HEK293 (cell line): ENCODE measurements at regions not wholly inside any gene's neighbourhood (a gene's known extent, or its start where the extent isn't known, plus 50 kb on each side); places are given as distances from the start of the nearest gene placed in this dataset.

Experiments
- GLI4 ChIP-seq: fragments of 450-650 bp; formaldehyde crosslinking; IDR thresholded peaks from 2 replicates; pipeline ENCODE4 v1.5.1; 2016; ENCODE audit warnings: missing biosample characterization, missing genetic modification characterization
- KLF16 ChIP-seq: fragments of 450-650 bp; formaldehyde crosslinking; IDR thresholded peaks from 2 replicates; pipeline ENCODE4 v1.5.1; 2017; ENCODE audit warnings: missing biosample characterization, missing genetic modification characterization
- REPIN1 ChIP-seq: fragments of 450-650 bp; formaldehyde crosslinking; IDR thresholded peaks from 2 replicates; pipeline ENCODE4 v1.5.1; 2017; ENCODE audit warnings: missing biosample characterization, missing genetic modification characterization, low read depth
- SALL2 ChIP-seq: fragments of 450-650 bp; formaldehyde crosslinking; IDR thresholded peaks from 2 replicates; pipeline ENCODE4 v1.5.0; 2017; ENCODE audit warnings: missing biosample characterization, mild to moderate bottlenecking, missing genetic modification characterization, borderline replicate concordance
- SP7 ChIP-seq: fragments of 450-650 bp; formaldehyde crosslinking; IDR thresholded peaks from 2 replicates; pipeline ENCODE4 v1.5.1; 2016; ENCODE audit warnings: missing biosample characterization, missing genetic modification characterization
- ZNF274 ChIP-seq, 2 experiments: fragments of 200-500 bp in 1 of 2; fragments of 450-650 bp in 1 of 2; sonication (Bioruptor generic) in 1 of 2; formaldehyde crosslinking in 1 of 2; IDR thresholded peaks; 2 replicates each; pipeline versions ENCODE4 v1.5.1 to v1.6.1; 2014 to 2016; ENCODE audit warnings: borderline replicate concordance in 1 of 2, inconsistent platforms in 1 of 2, low read length in 1 of 2, missing biosample characterization in 1 of 2, missing genetic modification characterization in 1 of 2
- ZNF292 ChIP-seq: fragments of 450-650 bp; formaldehyde crosslinking; IDR thresholded peaks from 2 replicates; pipeline ENCODE4 v1.5.1; 2016; ENCODE audit warnings: low read depth, missing biosample characterization, missing genetic modification characterization, borderline replicate concordance
- TF ChIP-seq, protein P1 (sequence below): fragments of 450-650 bp; formaldehyde crosslinking; IDR thresholded peaks from 2 replicates; pipeline ENCODE4 v1.5.1; 2016; ENCODE audit warnings: missing biosample characterization, missing genetic modification characterization
- TF ChIP-seq, protein P2 (sequence below): fragments of 450-650 bp; formaldehyde crosslinking; IDR thresholded peaks from 2 replicates; pipeline ENCODE4 v1.5.1; 2016; ENCODE audit warnings: missing biosample characterization, missing genetic modification characterization

DNA sequence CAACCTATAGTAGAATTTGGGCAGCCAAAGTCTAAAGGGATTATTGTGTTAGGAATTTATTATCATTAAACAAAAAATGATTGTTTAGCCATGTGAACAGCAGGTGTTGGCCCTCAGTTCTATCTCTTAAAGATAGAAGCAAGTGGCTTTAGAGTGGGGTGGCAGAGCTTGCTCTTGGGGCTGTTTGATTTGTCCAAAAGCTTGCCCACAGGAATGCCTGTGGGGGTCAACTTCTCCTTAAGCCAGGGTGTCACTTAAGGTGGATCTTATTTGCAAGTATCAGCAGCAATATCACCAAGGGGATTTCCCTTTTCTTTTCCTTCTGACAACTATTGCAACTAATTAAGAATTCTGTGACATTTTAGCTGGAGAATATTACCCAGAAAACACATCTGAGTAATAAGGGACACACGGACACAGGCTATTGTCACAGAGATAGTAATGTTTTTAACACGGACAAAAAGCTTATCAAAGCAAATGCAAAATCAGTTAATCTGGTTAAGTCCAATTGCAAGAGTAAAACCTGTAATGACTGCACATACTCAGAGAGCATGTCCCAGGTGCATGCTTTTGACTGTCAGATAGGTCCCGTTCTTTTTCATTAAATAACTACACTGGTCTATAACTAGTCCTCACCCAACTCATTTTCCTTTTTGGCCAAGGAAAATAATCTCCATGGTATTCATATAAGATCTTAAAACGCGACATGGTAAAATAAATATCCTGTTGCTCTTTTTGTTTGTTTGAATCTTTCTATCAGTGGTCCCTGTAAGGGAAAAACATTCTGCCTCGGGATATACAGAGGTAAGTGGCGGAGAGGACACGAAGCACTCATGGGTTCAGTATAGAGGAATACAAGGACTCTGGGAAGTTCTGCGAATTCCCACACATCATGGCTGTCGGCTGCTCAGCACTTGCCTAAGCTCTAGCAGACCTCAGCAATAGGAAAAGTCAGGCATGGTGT is 172.1 kb upstream of the RFC3 start:
- no peak for TF ChIP-seq ZNF292 (tag by site-specific recombination)
- no peak for TF ChIP-seq GLI4 (tag by site-specific recombination)
- no peak for TF ChIP-seq SALL2 (tag by site-specific recombination)
- no peak for TF ChIP-seq SP7
- no peak for TF ChIP-seq ZNF274 (IDR thresholded peaks at IDR 0.05; ENCODE audit: low read length)
- no peak for TF ChIP-seq ZNF274 (tag by site-specific recombination; IDR thresholded peaks at IDR 0.05; ENCODE audit: borderline replicate concordance)
- TF ChIP-seq, protein P1, sequence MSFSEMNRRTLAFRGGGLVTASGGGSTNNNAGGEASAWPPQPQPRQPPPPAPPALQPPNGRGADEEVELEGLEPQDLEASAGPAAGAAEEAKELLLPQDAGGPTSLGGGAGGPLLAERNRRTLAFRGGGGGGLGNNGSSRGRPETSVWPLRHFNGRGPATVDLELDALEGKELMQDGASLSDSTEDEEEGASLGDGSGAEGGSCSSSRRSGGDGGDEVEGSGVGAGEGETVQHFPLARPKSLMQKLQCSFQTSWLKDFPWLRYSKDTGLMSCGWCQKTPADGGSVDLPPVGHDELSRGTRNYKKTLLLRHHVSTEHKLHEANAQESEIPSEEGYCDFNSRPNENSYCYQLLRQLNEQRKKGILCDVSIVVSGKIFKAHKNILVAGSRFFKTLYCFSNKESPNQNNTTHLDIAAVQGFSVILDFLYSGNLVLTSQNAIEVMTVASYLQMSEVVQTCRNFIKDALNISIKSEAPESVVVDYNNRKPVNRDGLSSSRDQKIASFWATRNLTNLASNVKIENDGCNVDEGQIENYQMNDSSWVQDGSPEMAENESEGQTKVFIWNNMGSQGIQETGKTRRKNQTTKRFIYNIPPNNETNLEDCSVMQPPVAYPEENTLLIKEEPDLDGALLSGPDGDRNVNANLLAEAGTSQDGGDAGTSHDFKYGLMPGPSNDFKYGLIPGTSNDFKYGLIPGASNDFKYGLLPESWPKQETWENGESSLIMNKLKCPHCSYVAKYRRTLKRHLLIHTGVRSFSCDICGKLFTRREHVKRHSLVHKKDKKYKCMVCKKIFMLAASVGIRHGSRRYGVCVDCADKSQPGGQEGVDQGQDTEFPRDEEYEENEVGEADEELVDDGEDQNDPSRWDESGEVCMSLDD (tag by site-specific recombination) = no peak
- no peak for TF ChIP-seq KLF16 (tag by site-specific recombination)
- no peak for TF ChIP-seq REPIN1 (tag by site-specific recombination)
- TF ChIP-seq, protein P2, sequence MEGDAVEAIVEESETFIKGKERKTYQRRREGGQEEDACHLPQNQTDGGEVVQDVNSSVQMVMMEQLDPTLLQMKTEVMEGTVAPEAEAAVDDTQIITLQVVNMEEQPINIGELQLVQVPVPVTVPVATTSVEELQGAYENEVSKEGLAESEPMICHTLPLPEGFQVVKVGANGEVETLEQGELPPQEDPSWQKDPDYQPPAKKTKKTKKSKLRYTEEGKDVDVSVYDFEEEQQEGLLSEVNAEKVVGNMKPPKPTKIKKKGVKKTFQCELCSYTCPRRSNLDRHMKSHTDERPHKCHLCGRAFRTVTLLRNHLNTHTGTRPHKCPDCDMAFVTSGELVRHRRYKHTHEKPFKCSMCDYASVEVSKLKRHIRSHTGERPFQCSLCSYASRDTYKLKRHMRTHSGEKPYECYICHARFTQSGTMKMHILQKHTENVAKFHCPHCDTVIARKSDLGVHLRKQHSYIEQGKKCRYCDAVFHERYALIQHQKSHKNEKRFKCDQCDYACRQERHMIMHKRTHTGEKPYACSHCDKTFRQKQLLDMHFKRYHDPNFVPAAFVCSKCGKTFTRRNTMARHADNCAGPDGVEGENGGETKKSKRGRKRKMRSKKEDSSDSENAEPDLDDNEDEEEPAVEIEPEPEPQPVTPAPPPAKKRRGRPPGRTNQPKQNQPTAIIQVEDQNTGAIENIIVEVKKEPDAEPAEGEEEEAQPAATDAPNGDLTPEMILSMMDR = no peak
